Lower leg skin (tissue), 4 donors: ENCODE measurements at regions not wholly inside any gene's neighbourhood (a gene's known extent, or its start where the extent isn't known, plus 50 kb on each side); places are given as distances from the start of the nearest gene placed in this dataset.

ENCODE experiments used
- DNase-seq, 2 donors: peaks; one replicate each; pipeline ENCODE4 v3.0.0-alpha.2; 2019; ENCODE audit warnings: low spot score in 2 of 2
- H3K4me3 ChIP-seq: fragments of 200-600 bp; sonication (generic); 2 replicates; pipeline ENCODE4 v1.5.1; 2017; ENCODE audit warnings: mild to moderate bottlenecking, low read depth; ENCODE audit not compliant: poor library complexity, severe bottlenecking
- POLR2A ChIP-seq, 2 donors: fragments of 450-650 bp; IDR thresholded peaks; one replicate each; pipeline ENCODE4 v1.6.1; 2016 to 2017; ENCODE audit warnings: antibody characterized with exemption in 2 of 2, mild to moderate bottlenecking in 1 of 2, moderate library complexity in 1 of 2
- WGBS, 2 donors: methylation state at CpG; one replicate each; pipeline ENCODE4 v1.1.5; 2018; 5-methylcytosine and 5-hydroxymethylcytosine counted together
- intact Hi-C: fragments of 100-400 bp; cut with DNase I; formaldehyde crosslinking; loops from one replicate; pipeline ENCODE4 v1.15.0; 2023; ENCODE audit warnings: low total_unique reads
- TF ChIP-seq, protein P1 (sequence below), 3 donors: fragments of 450-650 bp; IDR thresholded peaks; one replicate each; pipeline ENCODE4 v1.5.1; 2016; ENCODE audit warnings: antibody characterized with exemption in 3 of 3, mild to moderate bottlenecking in 3 of 3, moderate library complexity in 2 of 3

DNA sequence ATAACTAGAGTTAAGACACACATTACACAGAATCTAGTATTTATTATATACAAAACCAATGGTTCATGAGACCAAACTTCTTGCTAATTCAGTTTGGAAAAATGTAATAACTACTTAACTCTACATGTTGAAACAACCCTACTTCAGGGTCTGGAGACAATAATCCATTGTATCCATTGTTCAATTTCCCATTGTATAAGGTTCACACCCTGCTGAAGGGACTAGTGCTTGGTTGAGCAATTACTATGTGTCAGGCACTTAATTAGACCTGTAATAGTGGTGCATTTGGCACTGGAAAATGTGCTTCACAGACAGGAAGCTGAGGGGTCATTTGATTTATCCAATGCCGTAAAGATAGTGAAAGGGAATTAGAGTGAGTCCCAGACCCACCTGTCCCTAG, 114.3 kb upstream of the PAPPA start:
- 64 to 68% methylated on average over 1 of the region's 1 CpG for WGBS, 2 donors
- intact Hi-C loops: no loop called here
- no peak overlapping the region for H3K4me3 ChIP-seq
- no peak for DNase-seq
- TF ChIP-seq POLR2A (IDR thresholded peaks at IDR 0.05): no peak
- TF ChIP-seq, protein P1, sequence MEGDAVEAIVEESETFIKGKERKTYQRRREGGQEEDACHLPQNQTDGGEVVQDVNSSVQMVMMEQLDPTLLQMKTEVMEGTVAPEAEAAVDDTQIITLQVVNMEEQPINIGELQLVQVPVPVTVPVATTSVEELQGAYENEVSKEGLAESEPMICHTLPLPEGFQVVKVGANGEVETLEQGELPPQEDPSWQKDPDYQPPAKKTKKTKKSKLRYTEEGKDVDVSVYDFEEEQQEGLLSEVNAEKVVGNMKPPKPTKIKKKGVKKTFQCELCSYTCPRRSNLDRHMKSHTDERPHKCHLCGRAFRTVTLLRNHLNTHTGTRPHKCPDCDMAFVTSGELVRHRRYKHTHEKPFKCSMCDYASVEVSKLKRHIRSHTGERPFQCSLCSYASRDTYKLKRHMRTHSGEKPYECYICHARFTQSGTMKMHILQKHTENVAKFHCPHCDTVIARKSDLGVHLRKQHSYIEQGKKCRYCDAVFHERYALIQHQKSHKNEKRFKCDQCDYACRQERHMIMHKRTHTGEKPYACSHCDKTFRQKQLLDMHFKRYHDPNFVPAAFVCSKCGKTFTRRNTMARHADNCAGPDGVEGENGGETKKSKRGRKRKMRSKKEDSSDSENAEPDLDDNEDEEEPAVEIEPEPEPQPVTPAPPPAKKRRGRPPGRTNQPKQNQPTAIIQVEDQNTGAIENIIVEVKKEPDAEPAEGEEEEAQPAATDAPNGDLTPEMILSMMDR (IDR thresholded peaks at IDR 0.05): no peak

DNA sequence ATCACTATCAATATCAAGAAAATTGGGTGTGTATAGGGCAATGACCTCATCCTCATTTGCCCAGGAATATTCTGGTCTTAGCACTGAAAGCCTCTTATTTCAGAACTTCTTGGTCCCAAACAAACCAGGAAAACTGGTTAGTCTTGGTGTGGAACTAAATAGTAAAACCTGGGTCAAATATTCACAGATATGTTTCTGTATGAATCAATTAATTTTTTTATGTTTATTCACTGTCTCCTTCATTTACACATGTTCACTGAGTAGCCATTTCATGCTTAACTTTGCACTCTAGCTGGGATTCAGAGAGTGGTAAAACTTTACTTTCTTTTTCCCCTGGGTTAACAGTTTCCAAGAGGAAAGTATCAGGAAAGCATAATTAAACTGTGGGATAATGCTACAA, 113.7 kb upstream of the PAPPA start:
- DNase-seq: no peak
- intact Hi-C loops: no loop called here
- TF ChIP-seq, protein P1 (IDR thresholded peaks at IDR 0.05): no peak
- no peak for TF ChIP-seq POLR2A (IDR thresholded peaks at IDR 0.05)
- no peak overlapping the region for H3K4me3 ChIP-seq

DNA sequence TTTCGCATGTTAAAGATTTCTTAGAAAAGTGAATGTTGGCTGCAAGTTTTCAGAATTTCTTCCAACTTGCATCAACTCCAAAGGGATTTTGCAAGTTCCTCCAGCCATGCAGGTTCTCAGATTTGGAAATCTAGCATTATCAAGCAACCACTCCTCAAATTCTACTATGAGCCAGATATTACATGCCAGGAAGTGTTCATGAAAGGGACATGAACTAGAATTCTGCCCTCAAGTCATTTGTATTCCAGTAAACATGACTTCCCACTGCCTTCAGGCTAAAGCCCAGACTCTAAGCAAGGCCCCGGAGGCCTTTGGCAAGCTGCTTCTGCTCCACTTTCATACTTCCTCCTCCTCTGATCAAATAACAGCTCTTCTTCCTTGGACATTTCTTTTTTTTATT, 111.3 kb upstream of the PAPPA start:
- no peak overlapping the region for H3K4me3 ChIP-seq
- TF ChIP-seq, protein P1 (IDR thresholded peaks at IDR 0.05): no peak
- TF ChIP-seq POLR2A (IDR thresholded peaks at IDR 0.05): no peak
- no peak for DNase-seq
- intact Hi-C loops: no loop called here
- WGBS, 2 donors: 79 to 83% methylated on average over 2 of the region's 2 CpGs

DNA sequence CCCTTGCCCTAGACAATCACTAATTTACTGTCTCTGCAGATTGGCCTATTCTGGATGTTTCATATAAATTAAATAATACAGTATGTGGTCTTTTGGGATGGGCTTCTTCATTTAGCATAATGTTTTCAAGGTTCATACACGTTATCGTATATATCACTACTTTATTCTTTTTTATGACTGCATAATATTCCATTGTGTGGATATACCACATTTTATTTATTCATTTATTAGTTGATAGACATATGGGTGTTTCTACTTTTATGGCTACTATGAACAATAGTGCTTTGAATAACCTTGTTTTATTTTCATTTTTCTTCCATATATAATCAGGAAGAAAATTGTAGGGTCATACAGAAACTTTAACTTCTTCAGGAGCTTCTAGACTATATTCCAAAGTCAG, 108.5 kb upstream of the PAPPA start:
- TF ChIP-seq POLR2A (IDR thresholded peaks at IDR 0.05): no peak
- TF ChIP-seq, protein P1 (IDR thresholded peaks at IDR 0.05): no peak
- intact Hi-C loops: no loop called here
- no peak for DNase-seq
- WGBS, 2 donors: 91 to 92% methylated on average over 2 of the region's 2 CpGs
- H3K4me3 ChIP-seq: no peak overlapping the region

DNA sequence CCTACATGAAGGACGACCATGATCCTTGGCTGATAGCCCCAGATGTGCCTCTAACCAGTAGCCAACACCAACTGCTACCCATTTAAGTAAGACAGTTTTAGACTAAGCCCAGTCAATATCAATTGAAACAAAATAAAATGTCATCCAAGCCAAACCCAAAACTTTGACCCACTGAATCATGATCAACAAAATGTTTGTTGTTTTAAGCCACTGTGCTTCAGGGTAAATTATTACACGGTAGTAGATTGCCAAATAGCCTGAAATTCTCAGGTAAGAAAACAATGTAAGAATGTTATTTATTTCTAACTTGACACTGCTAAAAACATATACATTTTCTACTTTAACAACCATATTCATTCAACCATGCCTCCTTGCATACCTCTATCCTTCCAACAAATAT, 105.5 kb upstream of the PAPPA start:
- intact Hi-C loops: no loop called here
- TF ChIP-seq POLR2A (IDR thresholded peaks at IDR 0.05): no peak
- TF ChIP-seq, protein P1 (IDR thresholded peaks at IDR 0.05): no peak
- WGBS, 2 donors: 58 to 70% methylated on average over 2 of the region's 2 CpGs
- DNase-seq: no peak
- H3K4me3 ChIP-seq: no peak overlapping the region

DNA sequence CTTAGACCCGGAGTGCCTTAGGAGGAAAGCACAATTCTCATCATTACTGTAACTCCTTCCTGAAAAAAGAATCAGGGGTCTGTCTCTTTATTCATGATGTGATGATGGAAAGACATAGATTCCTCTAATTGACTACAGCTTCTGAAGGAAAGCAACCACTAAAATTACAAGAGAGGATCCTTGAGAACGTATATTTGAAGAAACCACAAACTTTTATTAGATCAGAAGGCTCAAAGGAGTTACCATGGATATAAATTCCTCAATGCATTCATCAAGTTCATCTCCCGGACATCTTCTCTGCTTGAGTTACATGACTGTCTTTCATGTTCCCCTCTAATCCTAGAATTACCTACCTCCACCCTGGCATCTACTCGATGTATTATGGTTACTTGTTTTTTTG, 104.1 kb upstream of the PAPPA start:
- H3K4me3 ChIP-seq: no peak overlapping the region
- WGBS, 2 donors: 60 to 65% methylated on average over 4 of the region's 4 CpGs
- TF ChIP-seq, protein P1 (IDR thresholded peaks at IDR 0.05): no peak
- DNase-seq: no peak
- intact Hi-C loops: no loop called here
